A673 (cell line): ENCODE measurements at regions not wholly inside any gene's neighbourhood (a gene's known extent, or its start where the extent isn't known, plus 50 kb on each side); places are given as distances from the start of the nearest gene placed in this dataset.
"Not testable (repeated sequence)": the region's sequence is repeated elsewhere in the genome, so short reads cannot be mapped to it uniquely, and the experiment has no call there.

Experiments used
- BruUV-seq: library from RNA; stranded (reverse); fragments of 400-500 nt; replicated peaks from 2 replicates; lab custom pipeline; 2021; lab: Mats Ljungman, UMichigan
- CTCF ChIA-PET: fragments of 300-600 bp; sonication (Branson Sonifier 250); formaldehyde crosslinking; loops from one replicate; lab custom pipeline; 2022; ENCODE audit warnings: antibody characterized with exemption; lab: Charles Lee
- POLR2A ChIA-PET: fragments of 300-600 bp; sonication (Branson Sonifier 250); formaldehyde crosslinking; loops from one replicate; lab custom pipeline; 2022; ENCODE audit warnings: antibody characterized with exemption; ENCODE audit not compliant: low non-redundant PET; lab: Charles Lee
- DNase-seq: peaks from one replicate; pipeline ENCODE4 v3.0.0-alpha.2; 2015; ENCODE audit warnings: low spot score
- H3K27ac ChIP-seq: fragments of 200-600 bp; sonication (generic); 2 replicates; pipeline ENCODE4 v1.5.1; 2016; ENCODE audit warnings: mixed run types, low read depth, mild to moderate bottlenecking, mixed read lengths, antibody characterized with exemption, low read length; ENCODE audit not compliant: poor library complexity, severe bottlenecking
- H3K27me3 ChIP-seq: fragments of 200-600 bp; sonication (generic); replicated peaks from 2 replicates; pipeline ENCODE4 v1.6.1; 2017; ENCODE audit warnings: mixed run types, low read depth, mild to moderate bottlenecking, mixed read lengths, antibody characterized with exemption, low read length; ENCODE audit not compliant: insufficient read depth, poor library complexity
- H3K36me3 ChIP-seq: fragments of 200-600 bp; sonication (generic); 2 replicates; pipeline ENCODE4 v1.6.1; 2016; ENCODE audit warnings: mixed run types, mild to moderate bottlenecking, mixed read lengths, antibody characterized with exemption, low read length; ENCODE audit not compliant: insufficient read depth, poor library complexity, severe bottlenecking
- H3K4me1 ChIP-seq: fragments of 200-600 bp; sonication (generic); 2 replicates; pipeline ENCODE4 v1.6.1; 2017; ENCODE audit warnings: mixed run types, mild to moderate bottlenecking, mixed read lengths, antibody characterized with exemption, low read length; ENCODE audit not compliant: insufficient read depth, poor library complexity, severe bottlenecking
- H3K4me3 ChIP-seq: fragments of 200-600 bp; sonication (generic); 2 replicates; pipeline ENCODE4 v1.5.1; 2016; ENCODE audit warnings: low read depth, mixed run types, mild to moderate bottlenecking, mixed read lengths, low read length; ENCODE audit not compliant: poor library complexity, severe bottlenecking
- H3K9me3 ChIP-seq: fragments of 200-600 bp; sonication (generic); 2 replicates; pipeline ENCODE4 v1.6.1; 2016; ENCODE audit warnings: mixed run types, low read depth, mild to moderate bottlenecking, mixed read lengths, antibody characterized with exemption, low read length; ENCODE audit not compliant: poor library complexity, severe bottlenecking
- CTCF ChIP-seq: fragments of 300-800, 200-600 bp; sonication (generic); conservative IDR thresholded peaks from 2 replicates; pipeline ENCODE4 v1.5.1; 2017; ENCODE audit warnings: low read depth, mild to moderate bottlenecking, antibody characterized with exemption, low read length, moderate library complexity, mixed read lengths
- EZH2 ChIP-seq: fragments of 200-600 bp; sonication (generic); IDR thresholded peaks from 2 replicates; pipeline ENCODE4 v1.6.1; 2017; ENCODE audit warnings: borderline replicate concordance, low read depth, mild to moderate bottlenecking, mixed read lengths, antibody characterized with exemption, low read length; ENCODE audit not compliant: poor library complexity, severe bottlenecking
- intact Hi-C: fragments of 100-400 bp; cut with micrococcal nuclease; formaldehyde crosslinking; loops from one replicate; pipeline ENCODE4 v1.10.0; 2022; ENCODE audit not compliant: unreplicated experiment

- CTCF ChIA-PET, result no interaction called here
These were observed 62.0 kb upstream of the SRRM3 start for GRCh38 chr7:76139670-76140069.

GRCh38 chr7:76140259-76140658, 61.4 kb upstream of the SRRM3 start:
- H3K27me3 ChIP-seq, H3K36me3 ChIP-seq, POLR2A ChIA-PET, H3K9me3 ChIP-seq, intact Hi-C loops, BruUV-seq, H3K4me3 ChIP-seq, H3K4me1 ChIP-seq, H3K27ac ChIP-seq, CTCF ChIA-PET, DNase-seq: not testable (repeated sequence)

More at GRCh38 chr7:76139670-76140069, 62.0 kb upstream of the SRRM3 start:
- Histone ChIP-seq H3K9me3 (no peaks in the 10 kb centered on the region), H3K27me3 (peaks cover 4% of the 10 kb centered on the region), H3K27ac (no peak overlapping the region), H3K4me1 (peaks cover 4% of the 10 kb centered on the region), H3K36me3 (no peaks in the 10 kb centered on the region), H3K4me3 (no peak overlapping the region)
- intact Hi-C loops, result no loop called here
- POLR2A ChIA-PET, result no interaction called here
- no peak for TF ChIP-seq CTCF
- no peak for TF ChIP-seq EZH2
- DNase-seq, result no peak
- BruUV-seq, result no TSS peak

GRCh38 chr7:76142861-76143260, 58.8 kb upstream of the SRRM3 start:
- Histone ChIP-seq H3K9me3 (no peaks in the 10 kb centered on the region), H3K27ac (no peak overlapping the region), H3K4me3 (no peak overlapping the region), H3K36me3 (no peaks in the 10 kb centered on the region), H3K27me3 (peaks cover 4% of the 10 kb centered on the region), H3K4me1 (peaks cover 4% of the 10 kb centered on the region)
- CTCF ChIA-PET, result no interaction called here
- intact Hi-C loops, result no loop called here
- no TSS peak for BruUV-seq
- no peak for DNase-seq
- POLR2A ChIA-PET, result no interaction called here
- no peak for TF ChIP-seq EZH2
- no peak for TF ChIP-seq CTCF

GRCh38 chr7:76144664-76145270, 56.9 kb upstream of the SRRM3 start:
- H3K36me3 ChIP-seq, DNase-seq, H3K9me3 ChIP-seq, BruUV-seq, H3K4me3 ChIP-seq, H3K4me1 ChIP-seq, H3K27me3 ChIP-seq, intact Hi-C loops, CTCF ChIA-PET, POLR2A ChIA-PET, H3K27ac ChIP-seq: not testable (repeated sequence)
